ENCODE measurements at regions not wholly inside any gene's neighbourhood (a gene's known extent, or its start where the extent isn't known, plus 50 kb on each side); places are given as distances from the start of the nearest gene placed in this dataset.

DNA sequence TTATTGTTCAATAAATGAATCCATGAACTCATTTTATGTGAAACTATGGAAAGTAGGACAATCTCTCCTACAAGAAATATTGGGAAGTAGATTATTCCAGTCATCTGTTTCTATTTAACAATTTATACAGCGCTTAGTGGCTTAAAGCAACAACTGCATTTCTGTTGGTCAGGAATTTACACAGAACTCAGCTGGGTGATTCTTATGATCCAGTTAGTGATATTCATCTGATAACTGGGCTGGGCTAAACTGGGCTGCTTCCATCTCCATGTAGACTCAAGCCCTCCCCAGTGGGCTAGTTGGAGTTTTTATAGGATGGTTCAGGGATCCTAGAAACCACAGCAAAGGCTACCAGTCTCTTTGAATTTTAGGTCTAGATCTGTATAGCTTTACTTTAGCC lies 497.9 kb upstream of the NEGR1 start:
- TF ChIP-seq KAT2A (conservative IDR thresholded peaks at IDR 0.05; ENCODE audit: control insufficient read depth, low read depth, low read length): no peak
- TF ChIP-seq EZH2 (IDR thresholded peaks at IDR 0.05; ENCODE audit: borderline replicate concordance, control insufficient read depth, low read depth, low read length): no peak
- no peak for TF ChIP-seq CHD2 (IDR thresholded peaks at IDR 0.05; ENCODE audit: borderline replicate concordance, low read depth, low read length)
- no peak for TF ChIP-seq TCF7 (IDR thresholded peaks at IDR 0.05; ENCODE audit: borderline replicate concordance)
